Common myeloid progenitor, CD34-positive (primary cell): ENCODE measurements at regions not wholly inside any gene's neighbourhood (a gene's known extent, or its start where the extent isn't known, plus 50 kb on each side); places are given as distances from the start of the nearest gene placed in this dataset.

Source experiments
- CTCF ChIA-PET: fragments of 350-600 bp; sonication (Branson Sonifier 250); formaldehyde crosslinking; loops from one replicate; lab custom pipeline; 2021; ENCODE audit warnings: antibody characterized with exemption; lab: Charles Lee
- POLR2A ChIA-PET: fragments of 350-600 bp; sonication (Branson Sonifier 250); formaldehyde crosslinking; loops from one replicate; lab custom pipeline; 2021; ENCODE audit warnings: antibody characterized with exemption; lab: Charles Lee
- DNase-seq, 3 donors: peaks; one replicate each; pipeline versions ENCODE4 v3.0.0 to v3.0.0-alpha.2; 2013
- H3K27ac ChIP-seq, 2 experiments: 1 replicate in 1 of 2; 2 replicates in 1 of 2; pipeline ENCODE4 v1.7.0; 2013; ENCODE audit warnings: inconsistent platforms in 2 of 2, low read length in 2 of 2, mild to moderate bottlenecking in 2 of 2, low read depth in 1 of 2, moderate library complexity in 1 of 2; ENCODE audit not compliant: severe bottlenecking in 2 of 2, insufficient read depth in 1 of 2, poor library complexity in 1 of 2
- H3K27me3 ChIP-seq, 5 experiments: replicated peaks in 2 of 5; 1 replicate in 3 of 5; 2 replicates in 2 of 5; pipeline versions ENCODE4 v1.6.1 to v1.7.0; 2013; ENCODE audit warnings: low read length in 4 of 5, mild to moderate bottlenecking in 2 of 5, moderate library complexity in 2 of 5, inconsistent platforms in 1 of 5; ENCODE audit not compliant: insufficient read depth in 5 of 5, control insufficient read depth in 4 of 5
- H3K36me3 ChIP-seq, 4 experiments: 1 replicate in 2 of 4; 2 replicates in 2 of 4; pipeline versions ENCODE4 v1.6.1 to v1.7.0; 2013; ENCODE audit warnings: low read length in 3 of 4, control low read depth in 1 of 4, mild to moderate bottlenecking in 1 of 4; ENCODE audit not compliant: control insufficient read depth in 4 of 4, insufficient read depth in 4 of 4
- H3K4me1 ChIP-seq, 4 experiments: 1 replicate in 3 of 4; 2 replicates in 1 of 4; pipeline versions ENCODE4 v1.6.1 to v1.7.1; 2013; ENCODE audit warnings: low read length in 3 of 4, mild to moderate bottlenecking in 3 of 4, control low read depth in 1 of 4, inconsistent platforms in 1 of 4, moderate library complexity in 1 of 4; ENCODE audit not compliant: control insufficient read depth in 4 of 4, insufficient read depth in 4 of 4; ENCODE audit errors: control extremely low read depth in 1 of 4
- H3K4me3 ChIP-seq, 7 experiments: 1 replicate in 4 of 7; 2 replicates in 3 of 7; pipeline versions ENCODE4 v1.5.1 to v1.7.0; 2013; ENCODE audit warnings: mild to moderate bottlenecking in 7 of 7, low read length in 6 of 7, moderate library complexity in 6 of 7, inconsistent platforms in 2 of 7, low read depth in 2 of 7, control low read depth in 1 of 7; ENCODE audit not compliant: insufficient read depth in 4 of 7, control insufficient read depth in 1 of 7; ENCODE audit errors: extremely low read depth in 1 of 7
- H3K9me3 ChIP-seq, 5 experiments: 1 replicate in 4 of 5; 2 replicates in 1 of 5; pipeline versions ENCODE4 v1.6.1 to v1.7.1; 2013; ENCODE audit warnings: low read length in 4 of 5, mild to moderate bottlenecking in 2 of 5, inconsistent platforms in 1 of 5, low read depth in 1 of 5, moderate library complexity in 1 of 5; ENCODE audit not compliant: control insufficient read depth in 4 of 5, insufficient read depth in 2 of 5; ENCODE audit errors: control extremely low read depth in 1 of 5
- WGBS: methylation state at CpG from one replicate; pipeline ENCODE4 v1.1.5; 2013; ENCODE audit not compliant: insufficient coverage; 5-methylcytosine and 5-hydroxymethylcytosine counted together

DNA sequence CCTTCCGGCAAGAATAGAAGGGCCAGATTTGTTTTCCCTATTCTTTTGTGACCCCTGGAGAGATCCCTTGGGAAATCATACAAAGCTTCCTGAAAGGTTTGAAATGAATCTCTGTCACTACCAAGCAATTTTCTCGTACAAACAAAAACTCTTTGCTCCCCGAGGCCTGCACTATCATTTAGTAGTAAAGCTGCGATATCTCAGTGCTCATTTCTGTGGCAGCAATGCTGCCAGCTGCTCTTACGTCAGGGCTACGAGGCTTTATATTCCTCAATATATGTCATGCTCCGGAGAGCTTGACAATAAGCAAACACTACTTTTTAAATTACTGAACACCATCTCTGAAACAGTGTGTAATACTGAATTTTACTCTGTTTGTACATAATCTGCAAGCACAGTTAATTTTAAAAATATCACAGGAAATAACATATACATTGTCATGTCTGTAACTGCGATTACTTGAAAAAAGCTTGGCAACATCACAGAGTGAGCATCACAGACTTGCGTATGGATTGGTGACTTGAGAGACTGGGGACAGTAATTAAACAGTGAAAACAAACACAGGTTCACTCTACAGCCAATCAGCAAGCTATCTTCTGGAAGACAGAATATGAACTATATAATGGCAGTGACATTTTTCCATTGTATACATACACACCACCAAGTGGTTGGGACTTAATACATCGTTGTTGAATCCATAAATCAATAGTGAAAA lies 403.3 kb upstream of the NETO1 start:
- no peak for DNase-seq
- no peak overlapping the region for H3K4me3 ChIP-seq
- H3K27me3 ChIP-seq = no peaks in the 10 kb centered on the region
- no peaks in the 10 kb centered on the region for H3K4me1 ChIP-seq
- no peaks in the 10 kb centered on the region for H3K36me3 ChIP-seq
- no peak overlapping the region for H3K27ac ChIP-seq
- no peaks in the 10 kb centered on the region for H3K9me3 ChIP-seq
- POLR2A ChIA-PET = no interaction called here
- CTCF ChIA-PET = no interaction called here
- WGBS = 98% methylated on average over 6 of the region's 10 CpGs

DNA sequence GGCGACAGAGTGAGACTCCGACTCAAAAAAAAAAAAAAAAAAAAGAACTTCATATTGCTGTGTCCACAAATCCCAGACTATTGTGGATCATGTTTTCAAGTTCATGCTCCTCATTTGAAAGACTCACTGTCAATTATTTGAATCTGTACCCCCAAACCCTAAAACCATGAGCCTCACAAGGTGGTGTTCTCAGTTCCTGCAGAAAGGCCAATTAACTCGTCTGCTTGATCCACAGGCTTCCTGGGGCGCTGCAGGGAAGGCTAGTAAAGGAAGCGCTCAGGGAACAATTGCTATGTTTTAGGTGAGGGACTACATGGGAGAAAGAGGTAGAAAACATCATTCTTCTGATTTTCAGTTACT lies 396.8 kb upstream of the NETO1 start:
- no peak overlapping the region for H3K4me3 ChIP-seq
- H3K27me3 ChIP-seq = no peaks in the 10 kb centered on the region
- H3K9me3 ChIP-seq = no peaks in the 10 kb centered on the region
- 40% methylated on average over 2 of the region's 5 CpGs for WGBS
- ChIA-PET CTCF (no interaction called here), POLR2A (no interaction called here)
- no peak for DNase-seq
- no peaks in the 10 kb centered on the region for H3K4me1 ChIP-seq
- H3K27ac ChIP-seq = peak overlapping the region in 1 of 2 experiments; percentile 70
- no peaks in the 10 kb centered on the region for H3K36me3 ChIP-seq

DNA sequence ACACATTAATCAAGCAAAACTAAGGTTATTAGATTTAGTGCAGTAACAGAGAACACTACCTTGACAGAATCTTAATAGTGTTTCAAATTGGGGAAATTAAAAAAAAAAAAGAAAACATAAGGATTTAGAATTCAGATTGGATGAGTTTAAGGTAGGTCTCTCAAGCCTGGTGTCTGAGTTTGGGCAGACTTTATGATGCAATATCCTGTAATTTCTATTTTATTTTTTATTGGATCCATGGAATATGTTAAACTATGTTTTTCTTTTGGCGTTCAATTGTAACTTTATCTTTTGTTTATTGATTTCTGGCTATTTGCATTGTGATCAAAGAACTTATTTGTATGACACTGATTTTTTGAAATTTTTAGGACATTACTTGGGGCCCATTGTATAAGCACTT lies 394.1 kb upstream of the NETO1 start:
- Histone ChIP-seq H3K4me1 (no peaks in the 10 kb centered on the region), H3K36me3 (no peaks in the 10 kb centered on the region), H3K4me3 (no peak overlapping the region), H3K27me3 (no peaks in the 10 kb centered on the region), H3K27ac (no peak overlapping the region), H3K9me3 (no peaks in the 10 kb centered on the region)
- CTCF ChIA-PET = no interaction called here
- WGBS = 100% methylated on average over 1 of the region's 1 CpG
- no peak for DNase-seq
- POLR2A ChIA-PET = no interaction called here

DNA sequence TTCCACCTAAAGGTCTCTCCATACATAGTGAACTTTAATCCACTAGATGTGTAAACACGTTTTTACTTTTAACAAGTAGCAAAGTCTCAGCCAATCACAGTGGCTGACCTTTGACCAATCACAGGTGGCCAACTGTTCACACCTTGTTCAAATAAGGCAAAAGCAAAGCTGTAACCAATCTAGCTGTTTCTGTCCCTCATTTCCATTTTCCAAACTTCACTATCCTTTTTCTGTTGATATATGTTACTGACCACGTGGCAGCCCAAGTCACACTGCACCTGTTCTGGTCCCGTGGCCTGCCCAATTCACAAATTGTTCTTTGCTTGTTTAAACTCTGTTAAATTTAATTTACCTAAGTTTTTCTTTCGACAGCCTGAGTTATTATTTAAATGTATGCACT lies 393.5 kb upstream of the NETO1 start:
- Histone ChIP-seq H3K36me3 (no peaks in the 10 kb centered on the region), H3K9me3 (no peaks in the 10 kb centered on the region), H3K27me3 (no peaks in the 10 kb centered on the region), H3K4me1 (no peaks in the 10 kb centered on the region), H3K27ac (no peak overlapping the region), H3K4me3 (no peak overlapping the region)
- DNase-seq = no peak
- POLR2A ChIA-PET = no interaction called here
- 89% methylated on average over 1 of the region's 4 CpGs for WGBS
- CTCF ChIA-PET = no interaction called here

DNA sequence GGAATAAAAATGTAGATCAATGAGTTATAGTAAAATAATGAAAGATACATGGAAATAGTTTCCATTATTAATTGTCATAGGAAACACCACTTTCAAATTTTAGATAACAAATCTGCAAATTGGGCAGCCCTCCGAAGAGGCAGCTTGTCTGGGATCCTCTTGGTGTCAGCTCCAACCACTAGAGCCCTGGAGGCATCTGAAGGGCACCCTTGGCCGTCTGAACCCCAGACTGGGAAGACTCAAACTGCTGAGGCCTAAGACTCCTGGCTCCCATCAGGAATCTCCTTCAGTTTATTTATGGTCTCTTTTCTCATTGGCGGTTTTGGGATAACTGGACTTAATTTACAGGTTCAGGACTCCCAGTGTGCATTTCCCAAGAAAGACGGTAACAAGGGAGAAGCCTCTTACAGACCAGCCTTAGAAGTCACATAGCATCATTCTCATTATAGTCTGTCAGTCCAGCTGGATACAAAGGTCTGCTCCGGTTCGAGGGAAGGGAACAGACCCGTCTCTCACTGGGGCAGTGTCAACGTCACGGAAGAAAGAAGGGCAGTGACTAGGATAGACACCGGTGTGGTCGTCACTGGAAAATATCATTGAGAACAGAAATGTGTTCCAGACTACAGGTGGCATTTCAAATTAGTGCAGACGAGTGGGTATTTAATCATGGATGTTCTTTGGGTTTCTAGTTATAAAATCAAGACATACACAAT lies 390.7 kb upstream of the NETO1 start:
- 94% methylated on average over 11 of the region's 12 CpGs for WGBS
- Histone ChIP-seq H3K9me3 (no peaks in the 10 kb centered on the region), H3K4me1 (no peaks in the 10 kb centered on the region), H3K4me3 (no peak overlapping the region), H3K27me3 (no peaks in the 10 kb centered on the region), H3K27ac (no peak overlapping the region), H3K36me3 (no peaks in the 10 kb centered on the region)
- DNase-seq = no peak
- ChIA-PET CTCF (no interaction called here), POLR2A (no interaction called here)

DNA sequence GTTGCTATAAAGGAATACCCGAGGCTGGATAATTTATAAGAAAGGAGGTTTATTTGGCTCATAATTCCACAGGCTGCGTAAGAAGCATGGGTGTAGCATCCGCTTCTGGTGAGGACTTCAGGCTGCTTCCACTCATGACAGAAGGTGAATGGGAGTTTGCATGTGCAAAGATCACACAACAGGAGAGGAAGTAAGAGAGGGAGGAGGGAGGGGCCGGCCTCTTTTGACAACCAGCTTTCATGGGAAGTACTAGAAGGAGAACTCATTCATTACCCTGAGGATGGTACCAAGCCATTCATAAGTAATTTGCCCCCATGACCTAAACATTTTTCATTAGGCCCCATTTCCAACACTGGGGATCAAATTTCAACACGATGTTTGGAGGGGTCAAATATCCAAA lies 386.8 kb upstream of the NETO1 start:
- no peaks in the 10 kb centered on the region for H3K27me3 ChIP-seq
- H3K4me3 ChIP-seq = no peak overlapping the region
- DNase-seq = no peak
- no peaks in the 10 kb centered on the region for H3K4me1 ChIP-seq
- POLR2A ChIA-PET = no interaction called here
- no peak overlapping the region for H3K27ac ChIP-seq
- WGBS = 100% methylated on average over 3 of the region's 5 CpGs
- no peaks in the 10 kb centered on the region for H3K9me3 ChIP-seq
- CTCF ChIA-PET = no interaction called here
- no peaks in the 10 kb centered on the region for H3K36me3 ChIP-seq

DNA sequence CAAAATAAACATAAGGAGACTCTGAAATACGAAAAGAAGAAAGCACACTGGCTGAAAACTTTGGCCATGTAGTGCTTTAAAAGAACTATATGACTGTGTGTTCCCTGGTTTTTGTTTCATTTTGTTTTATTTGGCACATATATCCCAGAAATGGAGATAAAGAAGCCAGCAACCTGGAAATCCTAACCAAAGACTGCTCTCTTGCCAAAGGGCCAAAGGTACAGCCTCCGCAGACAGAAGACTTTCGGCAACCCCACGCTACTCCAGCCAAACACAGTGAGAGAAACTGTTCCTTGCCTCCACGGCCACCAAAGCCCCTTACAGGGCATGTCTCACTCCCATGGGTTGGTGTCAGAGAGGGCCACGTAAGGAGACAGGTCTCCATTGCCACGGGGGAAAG lies 381.2 kb upstream of the NETO1 start:
- ChIA-PET POLR2A (no interaction called here), CTCF (no interaction called here)
- Histone ChIP-seq H3K9me3 (no peaks in the 10 kb centered on the region), H3K27me3 (no peaks in the 10 kb centered on the region), H3K36me3 (no peaks in the 10 kb centered on the region), H3K27ac (no peak overlapping the region), H3K4me1 (no peaks in the 10 kb centered on the region), H3K4me3 (no peak overlapping the region)
- 93% methylated on average over 4 of the region's 7 CpGs for WGBS
- DNase-seq = no peak
